ENCODE measurements at regions not wholly inside any gene's neighbourhood (a gene's known extent, or its start where the extent isn't known, plus 50 kb on each side); places are given as distances from the start of the nearest gene placed in this dataset.

DNA sequence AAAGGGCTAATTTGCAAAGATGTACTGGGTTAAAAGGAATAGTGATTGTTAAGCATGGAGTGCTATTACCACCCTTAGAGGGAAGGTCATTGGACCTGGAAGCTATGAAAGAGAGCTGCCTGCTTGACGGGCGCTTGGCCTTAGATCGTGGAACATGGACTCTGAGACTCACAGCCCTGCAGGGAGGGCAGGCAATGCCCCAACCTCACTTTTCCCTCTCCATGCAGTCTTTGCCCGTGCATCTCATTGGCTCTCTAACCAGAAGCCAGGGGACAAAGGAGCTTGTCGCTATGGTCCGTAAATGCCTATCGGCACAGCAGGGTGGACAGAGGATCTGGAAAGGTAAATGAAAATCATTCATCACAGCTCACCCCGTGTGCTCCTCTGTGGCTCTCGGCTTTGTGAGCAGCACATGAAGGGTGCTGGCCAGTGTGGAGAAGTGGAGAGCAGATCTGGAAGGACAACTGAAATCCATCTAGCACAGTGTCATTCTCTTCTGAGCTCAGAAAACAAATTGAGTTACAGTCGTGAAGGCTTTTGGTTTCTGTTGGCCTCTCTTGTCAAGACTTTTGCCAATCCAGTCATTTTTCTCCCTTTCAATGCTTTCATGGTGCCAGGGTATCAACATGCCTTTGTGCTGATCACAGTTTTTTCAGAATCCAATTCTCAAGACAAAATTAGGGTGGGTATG, 186.2 kb downstream of the SNX18 start:
- Mint-ChIP-seq H3K36me3 (ENCODE audit: low read depth) (no peaks in the 10 kb centered on the region), H3K4me3 (no peak overlapping the region), H3K27ac (no peak overlapping the region), H3K4me1 (peaks cover 17% of the 10 kb centered on the region), H3K9me3 (peaks cover 2% of the 10 kb centered on the region), H3K27me3 (peaks cover 6% of the 10 kb centered on the region)
- no peak for DNase-seq
- ChIA-PET CTCF (no interaction called here), POLR2A (no interaction called here)

DNA sequence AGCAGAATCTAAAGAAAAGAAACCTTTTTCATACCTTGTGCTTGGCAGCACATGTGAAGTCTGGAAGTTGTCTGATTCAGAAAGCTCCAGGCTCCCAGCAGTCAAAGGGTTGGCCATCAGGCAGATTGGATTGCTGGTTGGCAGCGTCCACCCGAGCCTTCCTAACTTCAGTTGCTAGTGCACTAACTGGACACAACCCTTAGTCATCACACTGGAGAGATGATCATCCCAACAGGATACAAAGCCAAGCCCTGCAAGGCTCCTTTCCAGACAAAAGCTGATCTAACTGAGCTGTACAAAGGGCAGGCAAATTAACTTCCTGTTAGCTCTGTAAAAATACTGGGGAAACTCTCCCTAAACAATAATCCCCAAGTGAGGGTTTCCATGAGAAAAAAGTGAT, 185.6 kb downstream of the SNX18 start:
- no peak for DNase-seq
- Mint-ChIP-seq H3K36me3 (ENCODE audit: low read depth) (no peaks in the 10 kb centered on the region), H3K27me3 (peaks cover 6% of the 10 kb centered on the region), H3K9me3 (peaks cover 2% of the 10 kb centered on the region), H3K4me3 (no peak overlapping the region), H3K27ac (no peak overlapping the region), H3K4me1 (peaks cover 17% of the 10 kb centered on the region)
- POLR2A ChIA-PET = no interaction called here
- CTCF ChIA-PET = no interaction called here

DNA sequence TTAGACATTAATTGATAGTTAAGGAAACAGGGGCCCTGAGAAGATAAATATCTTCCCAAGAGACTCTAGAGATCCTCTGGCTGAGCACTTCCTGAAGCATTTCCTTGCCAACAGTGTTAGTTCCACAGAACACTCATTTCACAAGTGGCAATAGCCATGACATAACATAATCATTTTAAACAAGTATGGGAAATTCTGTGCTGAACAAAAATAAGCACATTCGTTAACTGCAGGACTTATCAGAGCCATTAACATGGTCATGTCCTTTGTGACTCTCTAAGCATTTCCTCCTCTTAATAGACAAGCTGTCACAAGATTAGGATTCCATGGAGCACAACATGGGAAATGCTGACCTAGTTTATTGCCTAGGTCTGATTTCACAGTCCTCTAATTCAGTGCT, 184.9 kb downstream of the SNX18 start:
- peaks cover 2% of the 10 kb centered on the region for H3K9me3 Mint-ChIP-seq
- H3K4me3 Mint-ChIP-seq = no peak overlapping the region
- CTCF ChIA-PET = no interaction called here
- POLR2A ChIA-PET = no interaction called here
- H3K36me3 Mint-ChIP-seq (ENCODE audit: low read depth) = no peaks in the 10 kb centered on the region
- peaks cover 17% of the 10 kb centered on the region for H3K4me1 Mint-ChIP-seq
- no peak for DNase-seq
- H3K27ac Mint-ChIP-seq = no peak overlapping the region
- H3K27me3 Mint-ChIP-seq = peaks cover 6% of the 10 kb centered on the region

DNA sequence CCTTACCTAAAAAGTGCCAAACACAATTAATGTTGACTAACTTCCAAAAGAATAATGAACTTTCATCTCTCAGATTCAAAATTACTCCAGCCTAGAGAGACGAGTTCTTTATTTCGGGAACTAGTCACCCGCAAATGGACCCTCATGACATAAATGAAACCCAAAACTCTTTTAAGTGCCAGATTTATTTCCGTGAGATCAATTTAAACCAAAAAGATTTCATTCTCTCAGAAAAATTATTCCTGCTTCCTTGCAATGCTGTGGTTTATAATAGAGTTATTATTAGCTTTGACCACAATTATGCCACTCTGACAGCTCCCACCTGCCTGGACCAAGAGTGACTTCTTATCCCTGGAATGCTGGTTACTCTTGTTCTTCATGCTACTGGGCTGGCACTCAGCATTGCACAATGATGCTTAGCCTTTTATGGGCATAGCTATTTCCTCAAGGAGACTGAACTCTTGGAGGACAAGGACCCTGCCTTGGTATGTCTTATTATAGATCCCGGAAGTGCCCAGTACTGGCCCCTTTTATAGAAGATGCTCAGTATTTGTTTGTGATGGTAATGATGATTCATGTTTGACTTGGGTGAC, 183.5 kb downstream of the SNX18 start:
- ChIA-PET POLR2A (no interaction called here), CTCF (no interaction called here)
- Mint-ChIP-seq H3K27me3 (peaks cover 3% of the 10 kb centered on the region), H3K4me3 (no peak overlapping the region), H3K27ac (no peak overlapping the region), H3K36me3 (ENCODE audit: low read depth) (no peaks in the 10 kb centered on the region), H3K9me3 (peaks cover 2% of the 10 kb centered on the region), H3K4me1 (peaks cover 11% of the 10 kb centered on the region)
- DNase-seq = no peak

DNA sequence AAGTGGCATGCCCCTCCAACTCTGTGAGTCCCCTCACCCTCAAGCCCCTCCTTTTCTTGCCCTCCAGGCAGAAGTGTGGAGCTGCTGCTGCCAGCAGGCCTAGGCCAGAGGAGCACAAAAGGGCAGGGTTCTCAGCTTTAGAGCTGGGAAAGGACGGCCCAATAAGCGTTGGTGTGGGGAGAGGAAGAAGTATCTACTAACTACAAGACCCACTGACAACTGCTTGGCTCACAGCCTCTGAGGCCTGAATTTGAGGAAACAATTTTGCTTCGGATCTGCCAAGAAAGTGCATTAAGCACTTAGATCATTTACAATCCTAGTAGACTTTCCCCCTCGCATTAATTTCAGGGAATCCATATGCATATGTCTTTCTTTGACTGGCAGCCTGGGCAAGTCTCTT, 179.4 kb downstream of the SNX18 start:
- Mint-ChIP-seq H3K4me3 (no peak overlapping the region), H3K4me1 (no peaks in the 10 kb centered on the region), H3K9me3 (no peaks in the 10 kb centered on the region), H3K27me3 (no peaks in the 10 kb centered on the region), H3K27ac (no peak overlapping the region), H3K36me3 (ENCODE audit: low read depth) (no peaks in the 10 kb centered on the region)
- ChIA-PET POLR2A (no interaction called here), CTCF (no interaction called here)
- DNase-seq = no peak

DNA sequence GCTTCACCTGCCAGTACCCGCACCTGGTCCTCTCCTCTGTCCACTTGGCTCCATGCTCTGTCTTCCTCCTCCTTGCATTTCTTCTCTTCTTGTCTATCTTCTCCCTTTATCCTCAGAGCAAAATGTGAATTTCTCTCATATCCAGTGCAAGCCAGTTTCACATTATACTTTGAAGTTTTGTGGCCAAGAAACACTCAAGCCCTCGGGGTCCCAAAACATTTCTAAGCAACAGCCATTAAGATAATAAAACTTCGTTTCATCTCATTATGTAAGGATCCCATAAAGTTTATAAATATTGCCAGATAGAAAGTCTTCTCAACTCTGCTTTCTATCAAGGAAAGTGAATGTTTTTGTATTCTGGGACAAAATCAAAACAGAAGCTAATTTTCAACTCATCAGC, 178.8 kb downstream of the SNX18 start:
- Mint-ChIP-seq H3K4me3 (no peak overlapping the region), H3K36me3 (ENCODE audit: low read depth) (peaks cover 3% of the 10 kb centered on the region), H3K4me1 (no peaks in the 10 kb centered on the region), H3K27ac (no peak overlapping the region), H3K27me3 (no peaks in the 10 kb centered on the region), H3K9me3 (no peaks in the 10 kb centered on the region)
- DNase-seq = no peak
- CTCF ChIA-PET = no interaction called here
- POLR2A ChIA-PET = no interaction called here

- Mint-ChIP-seq H3K4me3 (no peak overlapping the region), H3K36me3 (ENCODE audit: low read depth) (peaks cover 5% of the 10 kb centered on the region), H3K27me3 (no peaks in the 10 kb centered on the region), H3K4me1 (peaks cover 4% of the 10 kb centered on the region), H3K27ac (no peak overlapping the region), H3K9me3 (no peaks in the 10 kb centered on the region)
- CTCF ChIA-PET = no interaction called here
- no peak for DNase-seq
- POLR2A ChIA-PET = no interaction called here
Observed at GRCh38 chr5:54695198-54695966, 177.8 kb downstream of the SNX18 start.

- Mint-ChIP-seq H3K27ac (no peak overlapping the region), H3K27me3 (no peaks in the 10 kb centered on the region), H3K9me3 (peaks cover 5% of the 10 kb centered on the region), H3K36me3 (ENCODE audit: low read depth) (peaks cover 5% of the 10 kb centered on the region), H3K4me3 (no peak overlapping the region), H3K4me1 (peaks cover 7% of the 10 kb centered on the region)
- DNase-seq = no peak
- CTCF ChIA-PET = no interaction called here
- POLR2A ChIA-PET = no interaction called here
Observed at GRCh38 chr5:54693936-54694657, 176.5 kb downstream of the SNX18 start.

GRCh38 chr5:54692631-54693030, 175.1 kb downstream of the SNX18 start:
- H3K9me3 Mint-ChIP-seq = peaks cover 10% of the 10 kb centered on the region
- H3K4me3 Mint-ChIP-seq = no peak overlapping the region
- CTCF ChIA-PET = no interaction called here

DNA sequence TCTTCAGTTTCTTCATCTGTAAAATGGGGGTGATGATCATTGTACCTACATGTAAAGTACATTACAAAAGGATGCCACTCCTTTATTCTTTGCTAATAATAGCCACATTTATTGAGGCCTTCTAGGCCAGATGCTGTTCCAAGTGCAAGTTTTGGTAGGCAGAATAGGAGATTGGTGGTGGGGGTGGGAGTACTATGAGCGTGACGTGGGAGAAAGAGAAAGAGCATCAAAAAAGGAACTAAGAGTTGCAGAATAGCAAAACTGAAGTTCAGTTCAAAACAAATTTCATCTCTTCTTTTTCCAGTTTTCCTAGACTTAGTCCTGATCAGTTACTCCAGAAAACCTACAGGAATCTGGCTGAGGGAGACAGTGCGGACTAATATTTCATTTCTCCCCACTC, 174.1 kb downstream of the SNX18 start:
- Mint-ChIP-seq H3K36me3 (ENCODE audit: low read depth) (peaks cover 11% of the 10 kb centered on the region), H3K4me3 (no peak overlapping the region), H3K4me1 (peaks cover 7% of the 10 kb centered on the region), H3K27me3 (peaks cover 2% of the 10 kb centered on the region), H3K9me3 (peaks cover 13% of the 10 kb centered on the region), H3K27ac (no peak overlapping the region)
- POLR2A ChIA-PET = interaction anchor here (0.6 kb wide), 1 partner anchor 169 kb away, joined by 5 read pairs; no protein-coding TSS in a partner anchor
- no peak for DNase-seq
- CTCF ChIA-PET = no interaction called here

More at GRCh38 chr5:54692631-54693030, 175.1 kb downstream of the SNX18 start:
- Mint-ChIP-seq H3K4me1 (peaks cover 7% of the 10 kb centered on the region), H3K36me3 (ENCODE audit: low read depth) (peaks cover 10% of the 10 kb centered on the region), H3K27ac (no peak overlapping the region), H3K27me3 (peaks cover 2% of the 10 kb centered on the region)
- DNase-seq = no peak
- POLR2A ChIA-PET = no interaction called here

GRCh38 chr5:54689411-54690251, 172.1 kb downstream of the SNX18 start:
- H3K4me3 Mint-ChIP-seq = no peak overlapping the region
- H3K4me1 Mint-ChIP-seq = peaks cover 11% of the 10 kb centered on the region
- ChIA-PET CTCF (interaction anchor here (1.4 kb wide), 1 partner anchor 10 kb away, joined by 3 read pairs; no protein-coding TSS in a partner anchor), POLR2A (interaction anchor here (1.1 to 2.1 kb wide), 2 partner anchors 13 to 28 kb away, joined by 3 to 7 read pairs; no protein-coding TSS in a partner anchor)
- no peak overlapping the region for H3K27ac Mint-ChIP-seq
- peaks cover 15% of the 10 kb centered on the region for H3K36me3 Mint-ChIP-seq (ENCODE audit: low read depth)
- peaks cover 16% of the 10 kb centered on the region for H3K9me3 Mint-ChIP-seq
- peaks cover 2% of the 10 kb centered on the region for H3K27me3 Mint-ChIP-seq
- no peak for DNase-seq

- H3K27me3 Mint-ChIP-seq = peaks cover 3% of the 10 kb centered on the region
- no peak for DNase-seq
- peaks cover 18% of the 10 kb centered on the region for H3K4me1 Mint-ChIP-seq
- CTCF ChIA-PET = no interaction called here
- H3K36me3 Mint-ChIP-seq (ENCODE audit: low read depth) = peaks cover 17% of the 10 kb centered on the region
- POLR2A ChIA-PET = no interaction called here
- H3K27ac Mint-ChIP-seq = no peak overlapping the region
- peaks cover 3% of the 10 kb centered on the region for H3K9me3 Mint-ChIP-seq
- H3K4me3 Mint-ChIP-seq = no peak overlapping the region
Observed at GRCh38 chr5:54680998-54681397, 163.4 kb downstream of the SNX18 start.
